Activated naive CD4-positive, alpha-beta T cell (primary cell): ENCODE measurements at regions not wholly inside any gene's neighbourhood (a gene's known extent, or its start where the extent isn't known, plus 50 kb on each side); places are given as distances from the start of the nearest gene placed in this dataset.

Source experiments
- DNase-seq, 4 experiments: peaks; one replicate each; lab custom pipeline; 2025; lab: John Stamatoyannopoulos, UW

DNA sequence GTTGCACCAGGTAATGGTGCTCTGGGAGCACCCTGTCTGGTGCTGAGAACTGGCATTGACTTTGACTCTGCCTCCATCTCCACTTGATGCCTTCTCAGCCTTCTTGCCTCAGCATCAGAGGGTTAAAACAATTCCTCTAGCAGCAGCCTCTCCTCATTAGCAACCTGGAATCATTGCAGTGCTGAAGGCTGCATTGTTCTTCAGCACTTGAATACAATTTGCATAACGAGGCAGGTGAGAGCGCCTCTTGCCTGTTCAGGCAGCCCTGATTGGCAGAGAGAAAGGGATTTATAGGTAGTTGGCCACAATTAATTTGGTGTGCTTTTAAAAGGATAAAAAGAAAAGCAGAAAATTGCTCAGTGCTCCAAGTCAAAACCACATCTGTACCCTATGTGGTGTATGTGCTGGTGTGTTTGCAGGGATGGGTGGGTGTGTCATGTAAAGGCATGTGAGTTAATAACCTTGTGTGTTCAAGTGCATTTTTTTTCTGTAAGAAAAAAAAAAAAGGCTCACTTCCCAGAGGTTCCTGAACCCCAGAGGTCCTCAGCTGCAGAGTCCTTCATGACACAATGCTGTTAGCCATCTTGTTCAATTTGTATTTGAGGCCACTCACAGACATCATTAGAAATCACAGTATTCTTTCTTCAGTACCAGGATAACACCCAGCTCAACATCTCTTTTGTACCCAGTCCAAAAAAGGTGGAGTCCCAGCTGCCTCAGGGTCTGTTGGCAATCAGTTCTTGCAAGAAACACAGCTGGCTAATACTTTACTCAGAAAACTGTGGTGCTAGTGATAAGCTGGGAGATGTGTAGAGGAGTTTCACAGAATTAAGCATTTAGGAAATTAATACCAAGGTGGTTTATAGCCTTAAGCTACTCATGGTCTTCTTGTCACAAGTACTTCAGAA is 385.6 kb downstream of the GRIN2B start:
- no peak for DNase-seq

GRCh38 chr12:13594731-13595514 is 386.5 kb downstream of the GRIN2B start:
- DNase-seq = no peak

GRCh38 chr12:13592063-13592942 is 389.1 kb downstream of the GRIN2B start:
- no peak for DNase-seq

- no peak for DNase-seq
These were observed 389.9 kb downstream of the GRIN2B start for GRCh38 chr12:13591488-13591887.

DNA sequence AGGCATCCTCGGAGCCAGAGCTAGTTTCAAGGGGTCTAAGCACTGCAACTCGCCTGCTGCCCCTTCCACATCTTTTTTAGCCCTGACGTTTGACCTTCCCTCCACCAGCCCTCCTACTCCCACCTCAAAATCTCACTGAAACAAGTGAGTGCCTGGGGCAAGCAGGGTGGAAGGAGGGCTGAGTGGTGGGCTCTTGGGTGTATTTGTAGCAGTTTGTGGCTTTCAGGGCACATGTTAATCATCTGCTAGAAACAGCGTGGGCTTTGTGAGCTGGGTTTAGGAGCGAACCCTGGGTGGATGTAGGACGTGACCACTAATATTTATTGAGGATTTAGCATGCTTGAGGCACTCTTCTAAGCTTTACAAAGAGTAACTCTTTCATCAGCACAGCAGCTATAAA is 390.3 kb downstream of the GRIN2B start:
- no peak for DNase-seq

GRCh38 chr12:13588574-13588973 is 392.0 kb downstream of the EMP1 start:
- DNase-seq = no peak

GRCh38 chr12:13587721-13588390 is 391.3 kb downstream of the EMP1 start:
- no peak for DNase-seq

- no peak for DNase-seq
These were observed 389.8 kb downstream of the EMP1 start for GRCh38 chr12:13586361-13586760.

- no peak for DNase-seq
These were observed 388.0 kb downstream of the EMP1 start for GRCh38 chr12:13584541-13584940.

- DNase-seq = no peak
These were observed 387.1 kb downstream of the EMP1 start for GRCh38 chr12:13583630-13584029.

GRCh38 chr12:13582421-13582820 is 385.9 kb downstream of the EMP1 start:
- no peak for DNase-seq

DNA sequence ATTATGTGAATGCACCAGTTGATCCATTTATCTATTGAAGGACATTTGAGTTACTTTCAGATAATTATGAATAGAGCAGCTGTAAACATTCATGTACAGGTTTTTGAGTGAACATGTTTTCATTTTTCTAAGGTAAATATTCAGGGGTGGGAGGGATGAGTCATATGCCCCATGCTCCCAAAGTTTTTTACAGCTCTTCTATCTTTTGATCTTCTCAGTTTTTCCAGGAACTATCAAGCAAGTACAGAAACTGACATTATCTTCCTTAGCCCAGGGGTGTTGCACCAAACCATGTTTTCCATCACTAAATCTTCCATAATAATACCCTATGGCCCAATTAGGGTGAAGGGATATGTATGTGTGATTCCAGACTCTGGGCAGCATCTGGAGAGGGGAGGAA is 384.5 kb downstream of the EMP1 start:
- DNase-seq = no peak

DNA sequence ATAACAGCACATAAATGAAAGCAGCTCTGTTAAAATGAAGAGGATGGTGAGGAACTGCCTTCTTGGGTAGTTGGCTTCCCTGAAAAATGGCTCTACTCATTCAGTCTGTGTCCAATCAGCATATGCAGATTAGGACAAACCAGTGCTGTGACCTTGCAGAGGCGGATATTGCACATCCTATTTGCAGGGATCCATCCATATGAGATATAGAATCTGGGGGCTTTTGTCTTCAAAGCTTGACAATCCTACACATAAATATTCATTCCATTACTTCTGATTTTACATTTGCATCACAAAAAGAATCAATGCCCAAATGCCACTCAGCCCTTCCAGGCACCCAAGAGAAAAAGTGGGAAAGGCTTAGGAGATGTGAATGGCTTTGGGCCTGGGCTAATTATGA is 383.7 kb downstream of the EMP1 start:
- DNase-seq = no peak

GRCh38 chr12:13576935-13577500 is 380.5 kb downstream of the EMP1 start:
- DNase-seq = no peak

DNA sequence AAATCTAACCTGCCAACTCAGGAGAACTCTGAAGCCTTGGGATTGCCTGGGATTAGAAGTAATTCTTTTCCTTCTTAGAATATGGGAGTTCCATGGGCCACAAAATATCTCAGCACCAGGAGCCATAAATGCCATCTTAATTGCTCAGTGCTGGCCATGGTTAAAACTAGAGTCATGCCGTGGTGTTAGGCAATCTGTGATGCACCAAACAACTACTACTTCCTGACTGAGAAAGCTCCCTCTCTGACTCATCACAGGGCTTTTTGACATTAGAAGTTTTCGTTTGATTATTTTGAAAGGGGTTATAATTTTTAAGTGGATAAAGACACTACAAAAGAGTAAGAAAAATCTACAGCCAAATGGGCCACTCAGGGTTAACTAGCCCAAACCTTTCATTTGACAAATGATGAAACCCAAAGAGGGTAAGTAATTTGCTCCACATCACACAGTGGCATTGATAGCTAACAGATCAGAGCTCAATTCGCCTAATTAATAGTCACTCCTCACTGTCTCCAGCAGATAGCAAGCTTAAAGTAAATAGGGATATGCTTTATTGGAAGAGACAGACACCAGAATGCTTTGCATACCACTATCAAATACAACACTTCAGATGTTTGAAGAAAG is 377.3 kb downstream of the EMP1 start:
- no peak for DNase-seq

DNA sequence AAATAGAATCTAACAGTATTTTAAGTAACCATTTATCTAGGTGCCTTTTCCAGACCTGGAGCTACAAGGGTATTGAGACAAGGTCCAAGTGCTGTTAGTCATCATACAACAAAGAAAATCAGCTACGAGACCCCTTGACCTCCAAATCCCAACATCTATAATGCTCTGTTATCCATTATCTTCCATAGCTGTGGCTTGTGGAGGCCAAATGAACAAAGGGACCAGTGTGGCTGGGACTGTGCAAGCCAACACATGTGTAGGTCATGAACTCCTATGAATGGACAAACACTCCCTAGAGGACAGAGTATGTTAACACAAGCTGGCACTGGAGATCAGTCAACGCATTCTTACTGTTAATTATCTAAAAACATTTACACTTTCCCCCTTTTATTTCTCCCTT is 374.5 kb downstream of the EMP1 start:
- DNase-seq = no peak

DNA sequence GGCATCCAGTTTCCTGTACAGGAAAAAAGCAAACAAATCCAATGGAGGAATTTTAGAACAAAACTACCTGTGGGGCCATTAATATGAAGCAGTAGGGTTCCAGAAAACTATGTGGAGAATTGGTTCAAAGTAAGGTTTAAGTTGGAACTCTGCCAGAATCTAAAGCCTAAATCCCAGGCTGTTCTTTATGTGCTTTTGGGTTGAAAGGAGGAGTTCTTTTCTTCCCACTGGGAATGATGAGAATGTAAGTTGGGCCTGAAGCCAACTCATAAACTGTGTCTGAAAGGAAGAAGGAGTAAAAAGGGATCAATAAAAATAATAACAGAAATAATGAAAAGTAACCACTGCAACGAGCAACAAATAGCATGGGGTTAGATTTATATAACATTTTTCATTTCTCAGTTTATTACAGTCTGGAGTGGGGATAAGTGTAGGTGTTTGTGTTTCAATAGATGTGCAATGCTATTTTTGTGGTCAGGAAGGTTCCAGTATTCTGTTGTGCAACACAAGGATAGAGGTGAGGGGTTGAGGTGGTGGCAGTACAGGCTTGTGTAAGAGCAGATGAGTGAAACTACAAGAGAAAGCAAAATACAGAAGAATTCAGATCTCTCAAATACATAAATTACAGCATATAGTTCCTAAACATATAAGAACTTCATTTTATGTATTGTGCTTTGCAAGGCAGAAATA is 373.6 kb downstream of the EMP1 start:
- DNase-seq = no peak

- no peak for DNase-seq
These were observed 369.8 kb downstream of the EMP1 start for GRCh38 chr12:13566292-13566691.

- no peak for DNase-seq
These were observed 367.8 kb downstream of the EMP1 start for GRCh38 chr12:13564266-13564810.

- no peak for DNase-seq
These were observed 367.2 kb downstream of the EMP1 start for GRCh38 chr12:13563743-13564125.
